ENCODE measurements at regions not wholly inside any gene's neighbourhood (a gene's known extent, or its start where the extent isn't known, plus 50 kb on each side); places are given as distances from the start of the nearest gene placed in this dataset.

GRCh38 chr1:4908486-4908885 is 254.1 kb downstream of the AJAP1 start:
- no peak for DNase-seq

- no peak for DNase-seq
Observed at GRCh38 chr1:4894566-4894965, 240.2 kb downstream of the AJAP1 start.

GRCh38 chr1:4880626-4881025 is 226.2 kb downstream of the AJAP1 start:
- DNase-seq, result no peak

DNA sequence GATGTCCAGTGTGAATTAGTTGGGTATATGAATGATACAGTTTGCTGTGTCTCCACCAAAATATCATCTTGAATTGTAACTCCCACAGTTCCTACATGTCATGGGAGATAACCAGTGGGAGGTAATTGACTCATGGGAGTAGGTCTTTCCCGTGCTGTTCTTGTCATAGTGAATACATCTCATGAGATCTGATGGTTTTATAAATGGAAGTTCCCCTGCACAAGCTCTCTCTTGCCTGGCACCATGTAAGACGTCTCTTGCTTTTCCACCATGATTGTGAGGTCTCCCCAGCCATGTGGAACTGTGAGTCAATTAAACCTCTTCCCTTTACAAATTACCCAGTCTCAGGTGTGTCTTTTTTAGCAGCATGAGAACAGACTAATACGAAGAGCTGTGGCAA is 223.0 kb downstream of the AJAP1 start:
- DNase-seq, result no peak

DNA sequence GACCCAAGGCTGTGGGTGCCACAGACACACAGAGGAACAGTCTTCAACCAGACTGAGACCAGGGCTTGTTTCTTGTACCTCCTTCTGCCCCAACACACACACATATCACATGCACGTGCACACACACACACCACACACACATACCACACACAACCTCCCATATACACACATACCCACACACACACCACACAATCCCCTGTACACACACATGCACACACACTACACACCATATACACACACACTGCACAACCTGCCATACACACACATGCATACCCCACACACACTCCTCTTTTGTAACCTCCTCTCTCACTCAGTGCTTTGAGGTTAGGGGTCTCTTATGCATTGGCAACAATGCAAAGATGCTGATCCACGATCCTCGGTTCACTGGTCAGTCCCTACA is 217.0 kb downstream of the AJAP1 start:
- no peak for DNase-seq

DNA sequence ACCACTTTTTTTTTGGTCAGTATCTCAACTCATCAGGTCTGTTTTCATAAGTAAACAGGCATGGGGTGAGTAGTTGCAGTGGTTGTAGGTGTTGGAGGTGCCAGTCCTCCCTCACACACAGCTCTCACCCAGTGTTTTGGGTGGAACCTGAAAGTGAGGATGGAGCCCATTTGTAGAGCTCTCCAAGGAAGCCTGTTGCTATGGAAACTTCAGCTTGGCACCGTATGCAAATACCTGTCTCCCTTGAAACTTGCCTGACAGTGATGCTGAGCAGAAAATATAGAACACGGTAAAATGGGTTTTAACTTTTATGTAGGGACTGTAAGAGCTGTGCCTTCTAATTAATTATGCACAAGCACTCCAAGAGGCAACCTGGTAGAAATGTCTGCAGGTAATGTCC is 214.1 kb downstream of the AJAP1 start:
- no peak for DNase-seq

GRCh38 chr1:4856396-4856795 is 202.0 kb downstream of the AJAP1 start:
- no peak for DNase-seq

GRCh38 chr1:4854367-4854766 is 200.0 kb downstream of the AJAP1 start:
- no peak for DNase-seq

- no peak for DNase-seq
Observed at GRCh38 chr1:4853904-4854303, 199.5 kb downstream of the AJAP1 start.

DNA sequence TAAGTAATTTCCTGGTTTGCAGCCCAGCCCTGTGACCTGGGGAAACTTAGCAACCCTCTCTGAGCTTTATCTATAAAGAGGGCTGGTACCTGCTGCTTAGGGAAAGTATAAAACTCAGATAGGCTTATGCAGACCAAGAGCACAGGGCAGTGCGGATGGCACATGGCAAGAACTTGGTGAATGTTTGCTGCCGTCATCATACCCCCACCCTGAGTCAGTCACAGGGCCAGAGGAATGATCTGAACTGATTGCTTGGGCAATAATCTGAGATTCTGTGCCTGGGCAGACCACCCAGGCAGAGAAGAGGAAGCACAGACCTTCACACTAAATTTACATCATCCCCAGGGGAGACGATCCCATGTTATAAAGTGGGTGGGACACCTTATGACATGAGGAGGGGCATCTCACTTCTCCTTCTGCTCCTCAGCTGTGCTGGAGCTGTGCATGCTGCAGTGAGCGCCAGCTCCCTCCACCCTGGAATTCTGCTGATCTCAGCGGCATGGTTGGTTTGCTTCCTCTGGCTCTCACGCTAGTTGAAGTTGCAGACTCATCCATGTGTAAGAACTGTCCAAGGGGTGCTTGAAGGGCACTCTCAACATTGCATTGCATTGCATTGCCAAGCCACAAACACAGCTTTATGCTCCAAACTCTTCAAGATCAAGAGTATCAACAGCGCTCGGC is 197.1 kb downstream of the AJAP1 start:
- DNase-seq, result no peak

GRCh38 chr1:4848431-4848830 is 194.0 kb downstream of the AJAP1 start:
- DNase-seq, result no peak

DNA sequence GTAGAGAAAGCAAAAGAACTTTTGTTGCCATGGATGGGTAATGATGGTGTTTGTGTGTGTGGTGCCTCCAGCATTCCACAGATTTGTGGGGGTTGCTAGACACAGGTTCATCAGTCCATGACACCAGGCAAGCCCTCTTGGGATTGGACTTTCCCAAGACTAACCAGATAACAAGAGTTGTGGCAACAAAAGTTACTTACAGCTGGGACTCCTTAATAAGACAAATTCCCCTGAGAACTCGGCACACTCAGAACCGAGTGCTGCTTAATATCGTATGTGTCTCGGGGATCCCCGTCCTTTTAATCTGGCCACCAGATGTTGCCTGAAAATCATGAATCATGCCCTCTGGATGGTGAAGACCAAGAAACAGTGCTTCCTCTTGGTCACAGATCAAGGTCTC is 193.3 kb downstream of the AJAP1 start:
- no peak for DNase-seq

All from NCI-H1436 (cell line).